Renal cortex interstitium (tissue), 11 donors: ENCODE measurements at regions not wholly inside any gene's neighbourhood (a gene's known extent, or its start where the extent isn't known, plus 50 kb on each side); places are given as distances from the start of the nearest gene placed in this dataset.
"Not testable (repeated sequence)": the region's sequence is repeated elsewhere in the genome, so short reads cannot be mapped to it uniquely, and the experiment has no call there.

ENCODE experiments used
- DNase-seq, 11 donors: peaks; one replicate each; pipeline ENCODE4 v3.0.0-alpha.2; 2013; ENCODE audit warnings: low read depth in 9 of 11, low spot score in 4 of 11; ENCODE audit errors: extremely low read depth in 1 of 11

DNA sequence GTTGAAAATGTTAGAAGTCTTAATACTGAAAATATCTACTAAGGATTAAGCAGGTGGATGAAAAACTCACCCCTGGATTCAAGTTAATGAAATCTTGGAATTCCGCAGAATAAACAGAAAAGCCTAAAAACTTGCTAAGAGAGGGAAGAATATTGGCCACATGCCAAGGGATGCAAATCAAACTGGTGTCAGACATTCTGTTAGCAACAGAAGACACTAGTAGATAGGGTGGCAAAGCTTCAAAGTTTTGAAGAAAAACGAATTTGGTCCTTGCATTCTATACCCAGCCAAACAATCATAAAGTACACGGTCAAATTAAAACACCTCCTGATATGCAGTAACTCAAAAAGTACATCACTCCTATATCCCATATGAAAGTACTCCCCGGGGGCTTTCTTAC lies 77.1 kb upstream of the ADTRP start:
- no peak for DNase-seq

DNA sequence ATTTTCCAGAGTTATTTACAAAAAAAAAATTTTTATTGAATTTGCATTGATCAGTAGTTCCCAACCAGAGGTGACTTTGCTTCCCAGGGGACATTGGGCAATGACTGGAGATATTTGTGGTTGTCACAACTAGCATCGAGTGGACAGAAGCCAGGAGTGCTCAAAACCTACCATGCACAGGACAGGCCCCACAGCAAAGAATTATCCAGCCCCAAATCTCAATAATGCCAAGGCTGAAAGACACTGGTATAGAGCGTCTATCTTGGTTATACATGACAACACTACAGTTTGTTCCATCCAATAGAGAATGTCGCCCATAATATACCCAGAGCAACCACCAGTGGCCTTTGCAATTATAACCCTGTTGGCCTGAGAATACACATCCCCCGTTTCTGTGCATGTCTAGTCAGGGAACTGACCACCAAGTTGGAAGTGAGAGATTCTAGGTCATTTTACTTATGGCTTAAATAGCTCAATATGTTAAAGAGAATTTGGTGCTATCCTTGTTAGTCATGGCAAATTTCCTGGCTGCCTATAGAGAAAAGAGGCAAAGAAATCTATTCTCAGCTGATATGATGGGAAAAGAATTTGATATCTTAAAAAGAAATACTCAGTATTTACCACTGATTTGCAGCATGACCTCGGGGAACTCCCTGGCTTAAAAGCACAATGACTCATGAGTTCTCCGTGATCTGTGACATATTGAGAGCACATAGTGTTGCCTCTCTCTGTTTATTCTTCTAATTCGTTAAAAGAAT lies 76.0 kb upstream of the ADTRP start:
- DNase-seq: no peak

DNA sequence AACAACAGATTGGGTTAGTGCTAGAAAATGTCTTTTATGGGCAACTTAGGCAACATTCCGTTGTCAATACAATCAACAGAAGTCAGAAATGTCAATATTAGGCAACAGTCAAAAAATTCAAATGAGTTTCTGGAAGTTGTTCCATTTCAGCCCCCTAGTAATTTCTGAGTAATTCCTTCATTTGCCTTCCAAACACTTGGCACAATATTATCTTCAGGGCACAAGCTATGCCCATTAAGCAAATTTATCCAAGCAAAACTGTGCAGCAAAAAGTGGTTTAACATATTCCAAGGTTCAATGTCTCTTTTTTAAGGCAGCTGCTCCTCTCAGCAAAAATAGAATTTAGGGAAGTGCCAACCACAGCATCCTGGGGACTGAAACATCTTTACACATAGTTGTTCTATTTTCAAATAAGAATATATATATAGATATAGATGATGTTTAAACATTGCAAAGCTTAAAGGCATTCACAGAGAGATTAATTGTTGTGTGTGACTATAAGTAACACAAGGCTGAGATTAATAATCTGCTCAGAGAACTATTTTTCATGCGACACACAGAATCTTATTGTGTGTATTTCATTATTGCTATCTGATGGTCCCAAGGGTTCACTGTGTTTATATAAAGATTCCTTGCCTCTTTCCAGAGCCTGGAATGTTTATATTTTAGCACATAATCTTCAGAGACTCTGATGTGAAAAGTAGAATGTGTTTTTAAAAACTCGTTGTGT lies 75.2 kb upstream of the ADTRP start:
- DNase-seq: no peak

DNA sequence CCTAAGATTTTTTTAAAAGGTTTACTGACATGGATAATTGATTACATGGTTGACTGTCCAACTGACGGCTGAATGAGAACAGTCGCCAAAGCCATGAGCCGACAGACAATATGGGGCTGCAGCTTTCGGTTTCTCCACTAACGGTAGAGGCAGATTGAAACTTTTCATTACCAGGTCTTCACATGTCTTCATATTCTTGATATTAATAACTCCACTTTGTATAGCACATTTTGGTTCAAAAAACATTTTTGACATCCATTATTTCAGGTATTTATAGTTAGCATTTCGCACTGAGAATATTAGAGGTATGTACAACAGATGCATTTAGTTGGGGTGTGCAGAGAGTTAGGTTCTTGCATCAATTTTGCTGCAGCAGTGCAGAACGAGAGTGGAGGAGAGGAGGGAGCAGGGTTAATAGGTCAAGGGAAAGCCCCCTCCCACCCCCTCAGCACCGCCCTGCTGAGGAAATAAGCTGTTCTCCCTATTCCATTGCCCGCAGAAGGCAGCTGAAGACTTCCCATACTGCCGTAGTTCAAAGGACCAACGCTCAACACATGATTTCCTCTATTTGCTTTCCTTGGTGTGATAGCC lies 73.6 kb upstream of the ADTRP start:
- no peak for DNase-seq

DNA sequence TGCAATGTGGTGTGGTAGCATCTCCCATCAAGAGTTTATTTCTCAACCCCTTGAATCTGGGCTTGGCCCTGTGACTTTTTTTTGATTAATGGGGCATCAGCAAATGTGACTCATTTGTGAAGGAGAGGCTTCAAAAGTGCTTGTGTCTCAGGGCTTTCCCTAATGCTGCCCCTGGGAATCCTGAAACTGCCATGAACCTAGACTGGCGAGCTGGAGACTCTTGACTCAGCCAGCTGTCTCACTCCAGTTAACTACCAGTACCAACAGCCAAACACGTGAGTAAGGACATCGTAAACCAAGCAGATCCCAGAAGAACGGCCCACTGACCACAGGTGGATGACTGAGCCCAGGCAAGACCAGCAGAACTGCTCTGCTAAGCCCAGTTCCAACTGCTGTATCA lies 72.8 kb upstream of the ADTRP start:
- no peak for DNase-seq

DNA sequence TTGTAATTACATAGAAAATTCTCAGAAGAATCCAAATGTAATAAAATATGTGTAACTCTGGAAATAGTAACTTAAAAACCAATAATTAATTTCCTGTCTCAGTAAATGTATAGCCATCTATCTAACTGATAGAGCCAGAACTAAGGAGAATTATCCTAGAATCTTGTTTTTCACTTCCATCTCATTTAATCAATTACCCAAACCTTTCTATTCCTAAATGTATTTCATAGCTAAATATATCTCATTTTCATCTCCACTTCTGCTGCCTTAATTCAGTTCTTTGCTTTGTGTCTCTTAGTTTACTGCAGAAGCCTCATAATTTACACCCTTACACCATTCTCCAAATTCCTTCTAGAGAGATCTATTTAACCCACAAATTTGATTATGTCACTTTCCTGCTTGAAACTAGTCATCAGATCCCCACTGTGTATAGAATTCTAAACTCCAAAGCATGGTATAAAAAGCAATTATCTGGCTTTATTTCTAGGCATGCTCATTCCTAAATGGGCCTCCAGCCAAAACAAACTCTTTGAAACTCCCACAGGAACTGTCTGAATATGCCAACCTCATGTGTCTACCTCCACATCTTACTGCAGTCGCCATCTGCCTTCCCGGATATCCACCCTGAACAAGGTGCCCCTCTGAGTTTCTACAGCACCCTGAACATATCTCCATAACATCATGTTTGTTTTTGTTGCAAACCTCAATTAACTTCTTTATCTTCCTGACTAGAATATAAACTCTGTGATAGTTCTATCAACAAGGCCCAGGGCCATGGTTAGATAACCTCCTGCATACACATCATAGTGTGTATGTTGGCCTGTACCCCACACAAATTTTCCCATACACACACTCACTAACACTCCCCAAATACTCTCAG lies 70.5 kb upstream of the ADTRP start:
- no peak for DNase-seq

DNA sequence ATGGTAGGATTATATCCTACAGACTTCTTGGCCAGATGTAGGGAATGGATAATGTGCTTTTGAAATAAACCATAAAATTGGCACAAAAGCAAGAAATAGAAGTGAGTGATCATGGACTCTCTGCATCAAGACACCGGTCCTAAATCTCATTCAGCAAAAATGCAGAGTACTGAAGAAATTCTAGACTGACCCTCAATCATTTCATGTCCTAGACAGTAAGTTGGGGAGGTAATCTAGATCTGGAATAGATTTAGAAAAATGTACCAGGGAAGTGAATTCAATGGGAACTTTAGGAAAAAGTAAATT lies 69.7 kb upstream of the ADTRP start:
- DNase-seq: no peak

DNA sequence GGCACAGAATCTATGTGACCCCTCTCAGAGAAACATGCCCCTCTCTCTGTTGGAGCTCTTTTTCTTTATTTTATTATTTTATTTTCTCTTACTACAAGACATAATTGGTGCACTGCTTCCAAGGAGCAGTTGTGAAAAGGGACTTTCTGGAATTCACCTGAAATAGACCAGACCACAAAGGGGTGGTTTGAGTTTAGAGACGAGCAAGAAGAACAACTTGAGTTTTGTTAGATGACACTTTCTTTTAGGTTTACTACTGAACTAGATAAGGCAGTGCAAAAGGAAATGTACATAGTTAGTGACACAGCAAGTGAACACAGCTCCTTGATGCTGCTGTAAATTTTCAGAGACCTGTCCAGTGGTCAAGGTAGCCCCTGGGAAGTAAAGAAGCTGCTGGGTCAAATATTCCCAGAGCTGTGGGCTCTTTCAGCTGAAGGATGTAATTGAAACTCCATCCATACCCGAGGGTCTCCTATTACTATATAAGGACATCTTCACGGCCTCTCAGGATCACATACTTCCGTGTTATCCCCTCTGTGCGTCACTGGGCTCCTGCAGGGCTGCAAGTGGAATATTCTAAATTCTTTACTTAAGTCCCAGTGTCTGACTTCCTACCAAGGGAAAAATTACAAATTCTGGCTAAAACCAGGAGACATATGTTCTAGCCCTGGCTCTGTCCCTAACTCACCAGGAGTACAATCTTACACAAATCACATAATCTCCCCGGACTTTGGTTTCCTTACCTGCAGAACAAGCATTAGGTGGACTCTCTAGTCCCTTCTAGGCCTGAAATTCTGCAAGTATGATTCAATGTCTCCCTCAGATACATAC lies 69.1 kb upstream of the ADTRP start:
- no peak for DNase-seq

DNA sequence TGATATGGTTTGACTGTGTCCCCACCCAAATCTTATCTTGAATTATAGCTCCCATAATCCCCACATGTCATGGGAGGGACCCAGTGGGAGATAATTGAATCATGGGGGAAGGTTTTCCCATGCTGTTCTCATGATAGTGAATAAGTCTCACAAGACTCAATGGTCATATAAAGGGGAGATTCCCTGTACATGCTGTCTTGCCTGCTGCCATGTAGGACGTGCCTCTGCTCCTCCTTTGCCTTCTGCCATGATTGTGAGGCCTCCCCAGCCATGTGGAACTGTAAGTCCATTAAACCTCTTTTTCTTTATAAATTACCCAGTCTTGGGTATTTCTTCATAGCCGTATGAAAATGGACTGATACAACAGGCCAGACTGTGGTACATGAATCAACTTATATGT lies 68.5 kb upstream of the ADTRP start:
- not testable (repeated sequence) for DNase-seq

DNA sequence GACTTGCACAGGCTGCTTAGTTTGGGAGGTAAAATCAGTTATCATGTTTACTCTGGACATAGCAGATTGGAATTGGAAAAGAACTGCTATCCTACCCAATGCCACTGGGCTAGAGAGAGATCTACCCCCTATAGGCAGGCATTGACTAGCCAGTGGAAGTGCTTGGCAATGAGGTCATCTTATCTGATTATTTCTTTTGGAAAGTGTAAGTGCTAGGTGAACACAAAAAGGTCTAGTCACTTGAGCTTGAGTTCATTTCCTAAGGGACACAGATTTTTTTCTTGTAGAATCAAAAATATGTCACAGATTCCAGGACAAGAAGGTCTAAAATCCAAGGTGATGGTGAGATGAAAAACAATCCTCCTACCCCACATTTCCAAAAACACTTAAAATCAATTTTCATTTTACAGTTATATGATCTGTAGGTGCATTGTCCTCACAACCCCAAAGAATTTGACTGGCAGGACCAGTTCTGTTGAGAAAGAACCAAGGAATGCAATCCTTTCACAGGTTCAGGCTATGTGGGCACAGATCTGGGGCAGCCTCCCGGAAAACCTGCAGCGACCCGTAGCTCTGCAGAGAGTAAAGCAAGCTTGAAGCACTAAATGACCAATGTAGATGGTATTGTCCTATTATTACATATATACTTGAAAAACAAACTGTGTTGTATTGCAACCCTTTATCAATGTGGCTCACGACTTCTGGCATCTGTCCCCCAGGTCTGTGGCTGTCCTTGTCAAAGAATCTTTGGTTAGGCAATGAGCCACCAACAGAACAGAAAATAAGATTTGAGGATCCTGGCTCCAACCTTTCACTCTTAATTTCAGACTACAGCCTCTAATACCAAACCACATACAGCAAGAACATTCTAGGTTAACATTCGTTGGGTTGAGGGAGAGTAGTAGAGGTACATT lies 67.3 kb upstream of the ADTRP start:
- no peak for DNase-seq

DNA sequence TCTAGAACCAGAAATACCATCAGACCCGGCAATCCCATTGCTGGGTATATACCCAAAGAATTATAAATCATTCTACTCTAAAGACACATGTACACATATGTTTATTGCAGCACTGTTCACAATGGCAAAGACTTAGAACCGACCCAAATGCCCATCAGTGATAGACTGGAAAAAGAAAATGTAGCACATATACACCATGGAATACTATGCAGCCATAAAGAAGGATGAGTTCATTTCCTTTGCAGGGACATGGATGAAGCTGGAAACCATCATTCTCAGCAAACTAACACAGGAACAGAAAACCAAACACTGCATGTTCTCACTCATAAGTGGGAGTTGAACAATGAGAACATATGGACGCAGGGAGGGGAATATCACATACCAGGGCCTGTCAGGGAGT lies 64.2 kb upstream of the ADTRP start:
- DNase-seq: not testable (repeated sequence)

DNA sequence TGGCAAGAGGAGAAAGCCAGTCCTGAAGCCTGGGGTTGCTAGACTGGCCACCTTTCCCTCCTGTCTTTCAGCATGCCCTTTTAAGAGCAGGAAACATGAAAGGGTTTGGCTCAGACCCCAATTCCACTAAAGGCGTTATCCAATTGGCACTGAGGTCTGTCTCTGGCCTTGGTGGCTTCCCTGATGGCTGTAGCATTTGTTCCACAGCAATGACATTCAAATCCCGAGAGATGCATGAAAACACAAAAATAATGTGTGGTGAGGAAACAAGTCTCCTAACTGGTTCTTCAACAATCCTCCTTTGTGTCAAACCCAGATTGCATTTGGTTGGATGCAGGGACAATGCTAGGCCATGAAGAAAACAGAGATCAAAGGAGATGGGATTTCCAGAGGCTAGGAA lies 56.5 kb upstream of the ADTRP start:
- DNase-seq: no peak

DNA sequence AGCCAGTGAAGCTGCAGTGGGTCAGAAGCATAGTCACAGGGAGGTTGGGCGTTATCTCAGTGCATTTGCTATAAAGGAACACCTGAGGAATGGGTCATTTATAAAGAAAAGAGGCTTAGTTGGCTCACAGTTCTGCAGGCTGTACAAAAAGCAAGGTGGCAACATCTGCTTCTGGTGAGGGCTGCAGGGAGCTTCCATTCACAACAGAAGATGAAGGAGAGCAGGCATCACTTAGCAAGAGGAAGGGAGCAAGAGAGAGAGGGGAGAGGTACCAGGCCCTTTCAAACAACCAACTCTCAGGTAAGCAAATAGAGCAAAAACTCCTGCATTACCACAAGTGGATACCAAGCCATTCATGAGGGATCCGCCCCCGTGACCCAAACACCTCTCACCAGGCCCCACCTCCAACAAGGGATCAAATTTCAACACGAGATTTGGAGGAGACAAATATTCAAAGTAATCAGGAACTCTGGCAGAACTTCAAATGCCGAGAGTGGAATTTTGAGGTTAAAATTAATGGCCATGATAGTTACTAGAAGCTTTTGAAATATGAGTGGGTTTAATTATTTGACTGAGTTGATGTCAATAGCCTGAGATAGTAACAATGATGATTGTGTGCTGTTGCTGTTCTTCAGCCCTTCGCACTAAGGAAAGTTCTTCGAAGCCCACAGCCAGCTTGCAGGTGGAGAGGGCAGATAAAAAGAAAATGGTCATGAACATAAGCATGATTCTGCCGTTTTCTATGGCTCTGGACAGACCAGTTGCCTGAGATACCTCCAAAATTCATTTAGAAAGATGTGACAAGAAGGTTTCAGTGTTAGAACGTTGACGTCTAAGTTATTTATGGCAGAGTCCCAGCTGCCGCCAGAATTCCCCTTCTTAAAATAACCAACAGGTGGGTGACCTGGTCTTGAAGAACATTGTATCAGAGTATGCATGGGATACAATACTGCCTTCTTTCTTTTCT lies 55.3 kb upstream of the ADTRP start:
- no peak for DNase-seq

DNA sequence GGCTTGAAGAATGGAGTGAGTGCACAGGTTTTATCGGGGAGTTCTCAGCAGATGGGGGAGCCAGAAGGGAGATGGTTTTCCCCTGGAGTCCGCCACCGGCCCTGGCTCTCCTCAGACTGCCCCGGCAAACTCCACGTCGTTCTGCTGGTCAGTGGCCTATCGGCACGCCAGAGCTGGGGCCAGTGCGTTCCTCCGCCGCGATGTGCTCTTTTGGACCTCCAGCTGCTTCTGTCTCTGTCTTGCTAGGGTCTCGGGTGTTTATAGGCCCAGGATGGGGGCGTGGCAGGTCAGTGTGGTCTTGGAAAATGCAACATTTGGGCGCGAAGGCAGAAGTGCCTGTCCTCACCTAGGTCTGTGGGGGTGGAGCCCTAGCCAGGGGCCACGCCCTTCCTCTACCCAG lies 53.0 kb upstream of the ADTRP start:
- DNase-seq: no peak

DNA sequence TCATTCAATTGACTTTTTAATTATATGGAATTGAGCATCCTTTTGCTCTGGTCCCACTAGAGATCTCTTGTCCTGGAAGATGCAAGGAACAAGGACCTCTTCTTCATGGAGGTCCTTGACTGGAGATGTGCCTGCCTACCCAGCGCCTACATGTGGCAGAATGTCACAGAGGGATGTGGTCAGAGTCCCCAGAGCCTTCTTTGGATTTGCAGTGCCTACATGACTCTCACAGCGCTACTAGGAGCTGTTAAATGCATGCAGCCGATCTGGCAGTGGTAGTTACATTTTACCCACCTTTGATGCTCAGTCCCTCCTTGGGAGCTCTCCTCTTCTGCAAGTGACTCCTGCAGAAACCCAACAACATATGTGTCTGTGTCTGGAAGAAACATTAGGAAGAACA lies 51.9 kb upstream of the ADTRP start:
- no peak for DNase-seq

DNA sequence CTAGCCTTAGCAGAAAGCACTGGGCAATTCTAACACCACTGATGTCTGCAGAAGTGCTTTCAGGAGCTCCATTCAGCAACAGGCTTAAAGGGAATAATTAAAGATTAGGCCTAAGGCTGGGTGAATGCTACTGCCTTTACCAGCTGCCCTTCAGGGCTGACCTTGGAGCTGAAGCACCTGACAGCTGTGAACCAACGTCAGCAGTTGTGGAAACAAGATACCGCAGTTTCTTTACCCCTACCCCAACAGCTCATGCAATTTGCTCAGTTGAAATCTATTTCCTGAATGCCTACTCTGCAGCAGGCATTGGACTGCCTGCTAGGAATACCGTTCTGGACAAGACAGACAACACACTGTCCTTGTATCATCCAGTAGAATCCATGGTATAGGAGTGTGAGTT lies 51.5 kb upstream of the ADTRP start:
- DNase-seq: no peak
